ENCODE measurements at regions not wholly inside any gene's neighbourhood (a gene's known extent, or its start where the extent isn't known, plus 50 kb on each side); places are given as distances from the start of the nearest gene placed in this dataset.

DNA sequence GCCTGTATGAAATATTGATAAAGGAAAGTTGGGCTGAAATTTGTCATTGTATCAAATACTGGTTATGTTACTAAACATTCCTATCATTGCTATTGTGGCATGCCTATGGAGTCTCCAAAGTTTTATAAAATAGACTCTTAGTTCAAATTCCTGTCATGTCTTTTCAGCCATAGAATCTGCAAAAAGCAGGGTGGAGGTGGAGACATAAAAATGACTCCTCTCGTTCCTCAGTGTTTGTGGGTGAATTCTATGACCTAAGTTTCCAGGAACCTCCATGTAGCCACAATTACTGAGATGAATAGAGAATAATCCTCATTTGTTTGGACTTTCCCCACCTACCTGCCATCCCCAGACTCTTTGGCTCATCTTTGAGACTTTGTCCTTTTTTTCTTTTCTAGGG is 326.3 kb upstream of the ETAA1 start:
- DNase-seq (ENCODE audit: low read depth in 1 of 2, low spot score in 1 of 2) = no peak
- H3K36me3 ChIP-seq = no peaks in the 10 kb centered on the region
- no peak overlapping the region for H3K4me3 ChIP-seq
- no peaks in the 10 kb centered on the region for H3K4me1 ChIP-seq (ENCODE audit: low read depth)
- H3K9me3 ChIP-seq (ENCODE audit: low read depth) = no peaks in the 10 kb centered on the region
- H3K27me3 ChIP-seq = no peaks in the 10 kb centered on the region
- H3K27ac ChIP-seq = no peak overlapping the region
- TF ChIP-seq, protein P1, sequence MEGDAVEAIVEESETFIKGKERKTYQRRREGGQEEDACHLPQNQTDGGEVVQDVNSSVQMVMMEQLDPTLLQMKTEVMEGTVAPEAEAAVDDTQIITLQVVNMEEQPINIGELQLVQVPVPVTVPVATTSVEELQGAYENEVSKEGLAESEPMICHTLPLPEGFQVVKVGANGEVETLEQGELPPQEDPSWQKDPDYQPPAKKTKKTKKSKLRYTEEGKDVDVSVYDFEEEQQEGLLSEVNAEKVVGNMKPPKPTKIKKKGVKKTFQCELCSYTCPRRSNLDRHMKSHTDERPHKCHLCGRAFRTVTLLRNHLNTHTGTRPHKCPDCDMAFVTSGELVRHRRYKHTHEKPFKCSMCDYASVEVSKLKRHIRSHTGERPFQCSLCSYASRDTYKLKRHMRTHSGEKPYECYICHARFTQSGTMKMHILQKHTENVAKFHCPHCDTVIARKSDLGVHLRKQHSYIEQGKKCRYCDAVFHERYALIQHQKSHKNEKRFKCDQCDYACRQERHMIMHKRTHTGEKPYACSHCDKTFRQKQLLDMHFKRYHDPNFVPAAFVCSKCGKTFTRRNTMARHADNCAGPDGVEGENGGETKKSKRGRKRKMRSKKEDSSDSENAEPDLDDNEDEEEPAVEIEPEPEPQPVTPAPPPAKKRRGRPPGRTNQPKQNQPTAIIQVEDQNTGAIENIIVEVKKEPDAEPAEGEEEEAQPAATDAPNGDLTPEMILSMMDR (IDR thresholded peaks at IDR 0.05; ENCODE audit: low read depth, low read length) = no peak

DNA sequence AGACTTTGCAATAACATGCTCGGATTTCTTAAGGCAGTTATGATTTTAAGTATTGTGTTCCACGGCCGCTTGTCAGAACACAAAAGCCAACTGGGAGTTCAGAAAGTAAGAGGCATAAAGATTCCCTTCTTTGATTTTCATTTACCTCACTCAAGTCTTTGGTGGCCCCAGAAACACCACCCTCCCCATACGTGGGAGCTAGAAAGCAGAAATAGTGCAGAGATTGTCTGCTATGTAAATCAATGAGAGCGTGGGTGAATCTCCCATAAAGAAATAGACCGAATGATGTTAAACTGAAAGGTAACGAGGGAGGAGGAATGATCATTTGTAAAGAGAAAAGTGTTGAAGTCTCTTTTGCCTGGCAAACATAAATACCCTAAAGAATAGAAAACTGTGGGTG is 322.1 kb upstream of the ETAA1 start:
- no peaks in the 10 kb centered on the region for H3K27me3 ChIP-seq
- H3K4me1 ChIP-seq (ENCODE audit: low read depth) = no peaks in the 10 kb centered on the region
- no peaks in the 10 kb centered on the region for H3K9me3 ChIP-seq (ENCODE audit: low read depth)
- H3K36me3 ChIP-seq = no peaks in the 10 kb centered on the region
- no peak overlapping the region for H3K4me3 ChIP-seq
- TF ChIP-seq, protein P1 (IDR thresholded peaks at IDR 0.05; ENCODE audit: low read depth, low read length) = no peak
- H3K27ac ChIP-seq = no peak overlapping the region
- DNase-seq (ENCODE audit: low read depth in 1 of 2, low spot score in 1 of 2) = no peak

DNA sequence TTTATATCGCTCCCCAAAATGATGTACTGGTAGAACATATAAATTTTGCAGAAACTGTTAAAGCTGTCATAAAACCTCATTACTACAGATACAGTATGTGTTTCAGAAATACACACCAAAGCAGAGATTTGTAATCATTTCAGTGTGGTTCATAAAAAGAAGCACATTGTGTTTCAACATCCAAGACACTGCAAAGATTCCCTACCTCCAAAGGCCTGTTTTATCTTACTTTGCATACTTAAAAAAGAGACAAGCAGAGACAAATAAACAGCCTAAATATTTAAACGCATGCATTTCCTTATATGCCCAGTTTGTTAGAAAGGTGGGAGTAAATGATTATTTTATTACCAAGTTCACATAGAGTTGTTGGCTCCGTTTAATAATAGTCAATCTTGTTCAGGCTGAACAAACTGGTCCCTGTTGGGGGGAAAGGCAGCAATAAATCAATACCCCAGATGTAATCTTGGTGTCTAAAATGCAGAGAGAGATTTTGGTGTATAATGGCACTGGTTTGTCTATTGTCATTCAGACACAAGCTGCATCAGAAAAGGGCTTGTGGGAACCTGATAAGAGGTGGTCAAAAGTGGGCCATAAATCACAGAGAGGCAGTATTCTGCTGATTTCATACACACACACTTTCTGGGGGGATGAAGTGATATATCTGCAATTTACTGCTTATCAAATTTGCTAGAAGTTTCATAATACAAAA is 321.4 kb upstream of the ETAA1 start:
- H3K36me3 ChIP-seq = no peaks in the 10 kb centered on the region
- no peak overlapping the region for H3K27ac ChIP-seq
- no peaks in the 10 kb centered on the region for H3K27me3 ChIP-seq
- H3K9me3 ChIP-seq (ENCODE audit: low read depth) = no peaks in the 10 kb centered on the region
- no peak overlapping the region for H3K4me3 ChIP-seq
- DNase-seq (ENCODE audit: low read depth in 1 of 2, low spot score in 1 of 2) = no peak
- no peaks in the 10 kb centered on the region for H3K4me1 ChIP-seq (ENCODE audit: low read depth)
- TF ChIP-seq, protein P1 (IDR thresholded peaks at IDR 0.05; ENCODE audit: low read depth, low read length) = no peak

DNA sequence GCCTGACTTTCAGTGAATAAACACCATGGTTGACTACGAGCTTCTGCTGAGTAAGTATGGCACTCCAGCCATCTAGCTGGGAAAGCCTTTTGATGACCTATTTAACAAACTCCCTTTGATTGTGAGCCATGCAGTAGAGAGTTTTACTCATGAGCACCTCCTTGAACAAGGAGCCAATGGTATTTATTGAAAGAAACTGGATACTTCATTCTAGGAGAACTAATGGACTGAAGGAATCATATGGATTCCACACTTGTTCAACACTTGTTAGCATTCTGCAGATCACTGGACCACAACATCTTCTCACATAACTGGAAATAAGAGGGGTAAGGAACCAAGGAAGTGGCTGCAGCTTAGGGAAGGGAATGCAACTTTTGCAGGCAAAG is 320.9 kb upstream of the ETAA1 start:
- no peak for DNase-seq (ENCODE audit: low read depth in 1 of 2, low spot score in 1 of 2)
- TF ChIP-seq, protein P1 (IDR thresholded peaks at IDR 0.05; ENCODE audit: low read depth, low read length) = no peak
- no peaks in the 10 kb centered on the region for H3K36me3 ChIP-seq

DNA sequence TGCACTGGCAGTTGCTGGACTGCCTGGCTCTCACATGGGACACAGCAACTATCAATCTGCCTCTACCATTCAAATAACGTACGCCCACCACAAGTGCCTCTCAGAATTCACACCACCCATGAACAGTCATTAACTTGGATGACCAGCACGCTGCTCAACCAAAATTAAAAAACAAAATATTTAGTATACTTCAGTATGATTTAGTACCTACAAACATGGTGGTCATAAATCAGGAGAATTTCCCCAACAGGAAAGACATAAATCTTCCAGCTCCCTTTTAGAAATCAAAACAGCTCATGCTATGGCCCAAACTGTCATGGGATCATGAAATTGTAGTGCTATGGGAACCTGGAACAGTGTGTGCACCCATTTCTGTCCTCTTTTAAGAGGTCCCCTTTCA is 317.4 kb upstream of the ETAA1 start:
- no peak overlapping the region for H3K27ac ChIP-seq
- H3K36me3 ChIP-seq = no peaks in the 10 kb centered on the region
- no peaks in the 10 kb centered on the region for H3K4me1 ChIP-seq (ENCODE audit: low read depth)
- H3K27me3 ChIP-seq = no peaks in the 10 kb centered on the region
- H3K4me3 ChIP-seq = no peak overlapping the region
- H3K9me3 ChIP-seq (ENCODE audit: low read depth) = no peaks in the 10 kb centered on the region
- TF ChIP-seq, protein P1 (IDR thresholded peaks at IDR 0.05; ENCODE audit: low read depth, low read length) = no peak
- DNase-seq (ENCODE audit: low read depth in 1 of 2, low spot score in 1 of 2) = no peak

More for the DNA sequence above, 320.9 kb upstream of the ETAA1 start:
- Histone ChIP-seq H3K4me1 (ENCODE audit: low read depth) (no peaks in the 10 kb centered on the region), H3K27ac (no peak overlapping the region), H3K27me3 (no peaks in the 10 kb centered on the region), H3K4me3 (no peak overlapping the region), H3K9me3 (ENCODE audit: low read depth) (no peaks in the 10 kb centered on the region)

All from cardiac muscle cell (in vitro differentiated cells and primary cell).